Panc1 (cell line): ENCODE measurements at regions not wholly inside any gene's neighbourhood (a gene's known extent, or its start where the extent isn't known, plus 50 kb on each side); places are given as distances from the start of the nearest gene placed in this dataset.

ENCODE experiments used
- ATAC-seq: fragments of 200-7000 bp; cut with Tn5 transposase; 2 replicates; pipeline ENCODE4 v1.9.1; 2020; ENCODE audit warnings: mild to moderate bottlenecking, moderate library complexity
- BruUV-seq: library from RNA; stranded (reverse); fragments of 400-500 nt; replicated peaks from 2 replicates; lab custom pipeline; 2021; lab: Mats Ljungman, UMichigan
- CTCF ChIA-PET: fragments of 300-600 bp; sonication (Branson Sonifier 250); formaldehyde crosslinking; loops from one replicate; lab custom pipeline; 2022; ENCODE audit warnings: antibody characterized with exemption; lab: Charles Lee
- POLR2A ChIA-PET: fragments of 300-600 bp; sonication (Branson Sonifier 250); formaldehyde crosslinking; loops from one replicate; lab custom pipeline; 2022; ENCODE audit warnings: antibody characterized with exemption; lab: Charles Lee
- DNase-seq: peaks from one replicate; pipeline ENCODE4 v3.0.0-alpha.2; 2010; ENCODE audit warnings: low read depth, low spot score
- H3K27ac ChIP-seq: 2 replicates; pipeline ENCODE4 v1.5.1; 2011; ENCODE audit warnings: mild to moderate bottlenecking, low read length, inconsistent platforms
- H3K27me3 ChIP-seq: fragments of 200-500 bp; sonication (Bioruptor generic); 2 replicates; pipeline ENCODE4 v1.6.0; 2014; ENCODE audit warnings: low read length, inconsistent platforms; ENCODE audit not compliant: control insufficient read depth, insufficient read depth
- H3K36me3 ChIP-seq: fragments of 200-500 bp; sonication (Bioruptor generic); 2 replicates; pipeline ENCODE4 v1.5.1; 2014; ENCODE audit warnings: inconsistent platforms, mild to moderate bottlenecking, low read length, moderate library complexity; ENCODE audit not compliant: control insufficient read depth, insufficient read depth
- H3K4me1 ChIP-seq: 2 replicates; pipeline ENCODE4 v1.5.1; 2011; ENCODE audit warnings: inconsistent platforms, mild to moderate bottlenecking, low read length, moderate library complexity; ENCODE audit not compliant: control insufficient read depth, insufficient read depth
- H3K4me3 ChIP-seq, 2 experiments: 2 replicates each; pipeline ENCODE4 v1.5.1; 2011 to 2012; ENCODE audit warnings: low read depth in 2 of 2, low read length in 2 of 2, mild to moderate bottlenecking in 2 of 2, inconsistent platforms in 1 of 2, moderate library complexity in 1 of 2
- H3K9me3 ChIP-seq: fragments of 200-500 bp; sonication (Bioruptor generic); 2 replicates; pipeline ENCODE4 v1.5.1; 2014; ENCODE audit warnings: low read depth, mild to moderate bottlenecking, inconsistent platforms, low read length, moderate library complexity; ENCODE audit not compliant: control insufficient read depth, insufficient read depth
- CTCF ChIP-seq: fragments of 450-650 bp; IDR thresholded peaks from 2 replicates; pipeline ENCODE4 v1.5.1; 2017; ENCODE audit warnings: mild to moderate bottlenecking
- POLR2AphosphoS5 ChIP-seq: IDR thresholded peaks from 2 replicates; pipeline ENCODE4 v1.6.1; 2012; ENCODE audit warnings: mild to moderate bottlenecking, low read depth, low read length, moderate library complexity
- REST ChIP-seq, 2 experiments: IDR thresholded peaks; 2 replicates each; pipeline ENCODE4 v1.6.1; 2011 to 2012; ENCODE audit warnings: low read depth in 2 of 2, control low read depth in 1 of 2, low read length in 1 of 2, mild to moderate bottlenecking in 1 of 2, moderate library complexity in 1 of 2; ENCODE audit not compliant: insufficient read depth in 1 of 2
- SIN3A ChIP-seq: IDR thresholded peaks from 2 replicates; pipeline ENCODE4 v1.6.1; 2012; ENCODE audit warnings: low read depth, mild to moderate bottlenecking, low read length, moderate library complexity, borderline replicate concordance; ENCODE audit not compliant: insufficient read depth
- TCF7L2 ChIP-seq: IDR thresholded peaks from 2 replicates; pipeline ENCODE4 v1.6.1; 2011; ENCODE audit warnings: mild to moderate bottlenecking, low read depth, low read length, inconsistent platforms
- in situ Hi-C: cut with HindIII; loops from 2 replicates; pipeline ENCODE4 v1.10.0; 2016; ENCODE audit warnings: low sequenced_read_pairs, low pct_unique_long_range_greater_than_20kb
- intact Hi-C: fragments of 100-400 bp; cut with micrococcal nuclease; formaldehyde crosslinking; loops from one replicate; pipeline ENCODE4 v1.10.0; 2022; ENCODE audit not compliant: unreplicated experiment

- Histone ChIP-seq H3K9me3 (no peaks in the 10 kb centered on the region), H3K27me3 (no peaks in the 10 kb centered on the region), H3K4me3 (no peak overlapping the region), H3K27ac (no peak overlapping the region), H3K36me3 (no peaks in the 10 kb centered on the region), H3K4me1 (no peaks in the 10 kb centered on the region)
- ChIA-PET CTCF (no interaction called here), POLR2A (interaction anchor here (0.6 kb wide), 1 partner anchor 42 kb away, joined by 4 read pairs; no protein-coding TSS in a partner anchor)
- BruUV-seq, result no TSS peak
- TF ChIP-seq TCF7L2, result no peak
- TF ChIP-seq POLR2AphosphoS5, result no peak
- no peak for TF ChIP-seq REST (IDR thresholded peaks at IDR 0.05; ENCODE audit: insufficient read depth in 1 of 2, low read depth in 2 of 2, low read length in 1 of 2)
- TF ChIP-seq CTCF, result no peak
- no peak for TF ChIP-seq SIN3A
- DNase-seq, result no peak
- no peak for ATAC-seq
- in situ Hi-C loops, result no loop called here
- intact Hi-C loops, result no loop called here
These were observed 289.9 kb upstream of the CELF2 start for GRCh38 chr10:10727812-10728211.

- Histone ChIP-seq H3K36me3 (no peaks in the 10 kb centered on the region), H3K4me3 (no peak overlapping the region), H3K9me3 (no peaks in the 10 kb centered on the region), H3K27ac (no peak overlapping the region), H3K27me3 (no peaks in the 10 kb centered on the region), H3K4me1 (no peaks in the 10 kb centered on the region)
- CTCF ChIA-PET, result no interaction called here
- intact Hi-C loops, result no loop called here
- DNase-seq, result no peak
- TF ChIP-seq CTCF, result no peak
- no peak for TF ChIP-seq POLR2AphosphoS5
- no peak for TF ChIP-seq TCF7L2
- no peak for TF ChIP-seq SIN3A
- no peak for TF ChIP-seq REST (IDR thresholded peaks at IDR 0.05; ENCODE audit: insufficient read depth in 1 of 2, low read depth in 2 of 2, low read length in 1 of 2)
- no peak for ATAC-seq
- in situ Hi-C loops, result no loop called here
- POLR2A ChIA-PET, result no interaction called here
- BruUV-seq, result no TSS peak
These were observed 287.1 kb upstream of the CELF2 start for GRCh38 chr10:10730471-10731043.
